Retina (tissue), 1 donor: ENCODE measurements at regions not wholly inside any gene's neighbourhood (a gene's known extent, or its start where the extent isn't known, plus 50 kb on each side); places are given as distances from the start of the nearest gene placed in this dataset.

Experiments
- DNase-seq: peaks from one replicate; pipeline ENCODE4 v3.0.0-alpha.2; 2016

DNA sequence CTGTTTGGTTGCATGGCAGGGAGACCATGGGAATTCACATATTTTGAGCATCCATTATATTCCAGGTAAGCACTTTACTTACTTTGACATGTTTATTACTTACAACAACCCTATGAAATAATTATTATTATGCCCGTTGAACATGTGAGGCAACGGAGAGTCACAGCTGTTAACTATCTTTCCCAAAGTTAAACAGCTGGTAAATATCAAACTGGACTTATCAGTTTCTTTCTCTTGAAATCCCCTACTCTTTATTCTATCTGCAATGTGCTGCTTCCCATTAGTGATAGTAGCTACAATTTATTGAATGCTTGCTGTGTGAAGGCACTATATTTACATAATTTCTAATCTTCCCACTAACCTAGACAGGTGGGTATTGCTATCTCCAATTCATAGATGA lies 847.7 kb upstream of the MAP3K7 start:
- no peak for DNase-seq

DNA sequence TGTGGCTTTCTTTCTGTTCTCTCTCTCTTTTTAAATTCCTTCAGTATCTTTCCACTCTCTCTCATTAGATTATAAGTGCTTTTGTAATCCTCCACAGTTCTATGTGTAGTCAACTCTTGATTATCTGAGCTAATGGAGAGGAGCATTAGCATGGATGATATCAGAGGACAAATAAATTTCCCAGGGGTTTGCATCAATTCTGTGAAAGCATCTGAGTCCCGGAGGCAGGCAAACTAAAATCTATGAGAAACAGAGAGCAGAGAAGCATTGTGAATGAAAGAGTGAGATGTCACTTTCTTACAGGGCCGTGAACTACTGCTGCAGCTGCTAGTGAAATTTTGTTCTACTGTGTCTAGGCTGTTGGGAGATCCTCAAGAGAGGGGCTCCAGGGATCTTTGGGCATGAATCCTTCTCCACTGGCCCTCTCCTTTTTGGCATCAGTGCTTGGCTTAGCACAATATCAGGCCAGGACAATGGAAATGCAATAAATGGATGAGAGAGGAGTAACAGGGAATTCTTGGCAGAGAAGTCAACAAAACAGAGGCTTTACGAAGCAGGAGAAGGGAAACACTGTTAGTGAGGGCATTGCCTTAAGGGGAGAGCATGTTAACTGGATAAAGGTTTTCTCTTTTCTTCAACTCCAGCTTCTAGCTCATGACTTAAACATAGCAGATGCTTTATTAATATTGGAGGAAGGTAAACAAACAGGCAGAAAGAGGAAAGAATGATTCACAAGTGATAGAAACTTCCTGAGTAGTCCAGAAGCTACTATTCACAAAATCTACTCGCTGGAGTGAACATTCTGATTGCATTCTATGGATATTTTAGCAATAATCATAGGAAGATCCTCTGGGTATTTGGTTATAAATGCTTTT lies 847.0 kb upstream of the MAP3K7 start:
- no peak for DNase-seq

DNA sequence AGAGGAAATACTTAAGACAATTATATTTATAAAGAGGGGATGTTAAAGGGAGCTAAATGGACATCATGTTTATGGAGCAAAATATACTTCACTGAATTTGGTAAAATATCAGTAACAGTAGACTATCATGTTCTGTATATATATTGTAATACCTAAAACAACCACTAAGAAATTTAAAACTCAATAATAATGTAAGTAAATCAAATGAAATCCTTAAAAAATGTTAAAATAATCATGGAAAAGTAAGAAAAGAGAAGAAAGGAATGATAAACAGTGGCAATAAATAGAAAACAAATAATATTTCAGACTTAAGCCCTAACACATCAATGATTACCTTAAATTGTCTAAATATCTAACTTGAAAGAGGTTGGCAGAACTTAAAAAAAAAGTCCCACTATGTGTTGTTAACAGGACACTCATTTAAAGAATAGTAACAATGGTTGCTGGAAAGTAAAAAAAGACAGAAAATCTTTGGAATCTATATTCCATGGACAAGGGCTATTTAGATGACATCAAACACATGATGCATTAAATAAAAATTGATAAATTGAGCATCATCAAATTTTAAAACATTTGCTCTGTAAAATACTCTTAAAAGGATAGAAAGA lies 842.2 kb upstream of the MAP3K7 start:
- DNase-seq, result no peak

DNA sequence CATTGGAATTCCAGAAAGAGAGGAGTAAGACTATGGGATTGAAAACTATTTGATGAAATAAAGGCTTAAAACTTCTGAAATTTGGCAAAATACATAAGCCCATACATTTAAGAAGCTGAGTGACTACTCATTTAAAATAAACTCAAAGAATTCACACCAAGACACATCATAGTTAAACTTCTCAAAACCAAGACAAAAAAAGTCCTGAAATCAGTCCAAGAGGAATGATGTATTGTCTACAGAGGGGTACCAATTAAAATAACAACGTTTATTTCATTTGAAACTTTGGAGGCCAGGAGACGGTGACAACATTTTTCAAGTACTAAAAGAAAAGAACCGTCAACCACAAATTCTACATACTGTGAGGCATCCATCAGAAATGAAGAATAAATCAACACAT lies 841.4 kb upstream of the MAP3K7 start:
- DNase-seq, result no peak

DNA sequence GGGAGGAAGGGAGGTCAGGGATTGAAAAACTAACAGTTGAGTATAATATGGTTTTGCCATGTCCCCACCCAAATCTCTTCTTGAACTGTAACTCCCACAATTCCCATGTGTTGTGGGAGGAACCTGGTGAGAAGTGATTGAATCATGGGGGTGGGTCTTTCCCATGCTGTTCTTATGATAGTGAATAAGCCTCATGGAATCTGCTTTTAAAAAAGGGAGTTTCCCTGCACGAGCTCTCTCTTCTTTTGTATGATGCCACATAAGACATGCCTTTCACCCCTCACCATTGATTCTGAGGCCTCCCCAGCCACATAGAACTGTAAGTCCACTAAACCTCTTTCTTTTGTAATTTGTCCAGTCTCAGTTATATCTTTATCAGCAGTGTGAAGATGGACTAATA lies 833.4 kb upstream of the MAP3K7 start:
- no peak for DNase-seq

DNA sequence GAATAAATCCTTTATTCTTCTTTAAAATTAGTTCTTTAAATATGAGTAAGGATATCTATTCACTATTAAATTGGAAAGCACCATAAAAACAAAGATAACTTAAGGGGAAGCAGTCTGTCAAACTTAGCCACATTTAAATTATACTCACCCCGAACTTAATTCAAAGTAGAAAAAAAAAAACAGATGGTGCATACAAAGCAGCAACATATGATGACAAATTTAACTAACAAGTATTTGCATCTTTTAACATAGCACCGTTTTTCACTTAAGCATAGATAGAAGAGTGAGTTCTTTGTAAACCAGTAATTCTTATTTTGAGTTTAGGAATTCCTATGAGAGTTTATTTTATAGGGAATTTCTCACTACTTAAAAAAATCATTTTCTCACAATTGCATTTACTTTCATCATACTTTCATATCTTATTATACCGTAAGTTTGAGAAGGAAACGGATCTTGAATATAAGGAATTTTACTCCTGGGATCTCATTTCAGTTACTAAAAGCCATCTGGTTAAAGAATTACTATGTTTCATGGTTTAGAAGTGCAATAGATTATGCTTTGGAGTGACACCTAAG lies 828.2 kb upstream of the MAP3K7 start:
- no peak for DNase-seq

DNA sequence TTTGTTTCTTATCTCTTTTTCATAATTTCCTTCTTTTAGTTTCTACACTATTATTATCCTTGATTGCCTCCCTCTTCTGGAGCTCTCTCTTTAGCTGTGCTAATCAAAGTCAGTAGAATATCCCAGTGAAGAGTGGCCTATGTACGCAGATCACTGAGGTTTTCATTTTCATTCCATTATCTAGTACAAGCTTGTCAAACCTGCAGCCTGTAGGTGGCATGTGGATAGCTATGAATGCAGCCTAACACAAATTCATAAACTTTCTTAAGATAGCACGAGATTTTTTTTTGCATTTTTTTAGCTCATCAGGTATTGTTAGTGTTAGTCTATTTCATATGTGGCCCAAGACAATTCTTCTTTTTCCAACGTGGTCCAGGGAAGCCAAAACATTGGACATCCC lies 825.7 kb upstream of the MAP3K7 start:
- no peak for DNase-seq

DNA sequence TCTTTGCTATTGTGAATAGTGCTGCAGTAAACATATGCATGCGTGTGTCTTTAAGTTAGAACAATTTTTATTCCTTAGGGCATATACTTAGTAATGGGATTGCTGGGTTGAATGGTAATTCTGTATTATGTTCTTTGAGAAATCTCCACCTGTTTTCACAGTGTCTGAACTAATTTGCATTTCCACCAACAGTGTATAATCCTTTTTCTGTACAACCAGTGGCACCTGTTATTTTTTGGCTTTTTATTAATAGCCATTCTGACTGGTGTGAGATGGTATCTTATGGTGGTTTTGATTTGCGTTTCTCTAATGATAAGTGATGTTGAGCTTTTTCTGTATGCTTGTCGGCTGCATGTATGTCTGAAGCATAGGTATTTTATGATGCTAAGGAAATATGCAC lies 820.8 kb upstream of the MAP3K7 start:
- DNase-seq, result no peak

DNA sequence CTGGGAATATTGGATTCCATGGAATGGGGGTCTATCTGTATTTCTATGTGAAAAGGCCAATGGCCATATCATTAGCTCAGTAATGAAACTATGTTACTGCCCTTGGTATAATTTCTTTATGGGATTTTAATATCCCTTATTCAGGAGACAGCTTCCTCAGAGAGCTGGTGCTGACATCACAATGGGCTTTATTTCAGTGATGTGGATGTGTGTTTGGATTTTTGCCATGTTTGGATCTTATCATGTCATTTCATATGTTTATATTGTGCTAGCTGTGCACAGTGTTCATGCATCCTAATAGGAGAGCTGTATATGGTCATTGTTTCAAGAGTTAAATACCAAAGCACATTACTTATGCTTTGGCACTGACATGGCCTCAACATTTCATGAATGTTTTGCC lies 806.1 kb upstream of the MAP3K7 start:
- no peak for DNase-seq

DNA sequence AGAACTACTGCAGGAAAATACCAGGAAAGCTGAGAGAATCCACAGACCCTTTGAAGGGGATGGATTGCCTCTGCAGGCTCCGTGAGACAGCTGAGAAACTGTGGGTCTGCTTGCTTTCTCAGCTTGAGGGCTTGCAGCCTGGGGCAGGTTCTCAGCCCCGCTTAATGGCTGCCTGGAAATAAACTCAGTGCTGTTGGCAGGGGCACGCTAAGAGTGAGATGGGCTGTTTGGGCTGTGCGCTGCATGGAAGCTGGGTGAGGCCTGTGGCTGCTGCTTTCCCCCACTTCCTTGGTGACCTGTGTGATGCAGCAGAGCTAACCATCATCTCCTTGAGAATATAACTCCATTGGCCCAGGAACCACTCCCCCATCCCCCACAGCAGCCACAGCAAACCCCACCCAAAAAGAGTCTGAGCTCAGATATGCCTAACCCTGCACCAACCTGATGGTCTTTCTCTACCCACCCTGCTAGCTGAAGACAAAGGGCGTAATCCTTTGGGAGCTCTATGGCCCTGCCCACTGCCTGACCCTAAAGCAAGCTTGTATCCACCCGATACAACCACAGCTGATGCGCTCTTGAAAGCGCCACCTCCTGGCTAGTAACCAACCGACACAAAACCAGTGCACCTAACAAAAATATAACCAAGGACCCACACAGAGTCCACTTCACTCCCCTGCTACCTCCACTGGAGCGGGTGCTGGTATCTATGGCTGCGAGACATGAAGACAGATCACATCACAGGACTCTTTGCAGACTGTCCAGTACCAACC lies 800.6 kb upstream of the MAP3K7 start:
- DNase-seq, result no peak

DNA sequence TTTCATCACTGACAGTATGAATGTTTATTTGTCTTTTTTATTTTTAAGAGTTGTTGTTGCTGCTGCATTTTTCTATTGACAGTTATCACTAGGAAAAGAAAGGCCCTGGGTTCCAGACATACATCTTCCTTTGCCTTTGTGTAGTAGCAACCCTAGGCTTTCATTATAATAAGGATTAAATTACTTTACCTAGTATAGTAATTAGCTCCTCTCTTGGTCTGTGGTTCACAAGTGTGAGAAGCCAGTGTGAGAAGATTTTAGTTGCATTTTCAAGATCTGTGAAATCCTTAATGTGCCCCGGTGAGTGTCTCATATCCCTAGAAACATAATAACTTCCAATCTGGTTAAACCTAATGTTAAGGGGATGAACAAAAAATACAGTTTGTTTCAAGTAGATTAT lies 799.3 kb upstream of the MAP3K7 start:
- DNase-seq, result no peak

DNA sequence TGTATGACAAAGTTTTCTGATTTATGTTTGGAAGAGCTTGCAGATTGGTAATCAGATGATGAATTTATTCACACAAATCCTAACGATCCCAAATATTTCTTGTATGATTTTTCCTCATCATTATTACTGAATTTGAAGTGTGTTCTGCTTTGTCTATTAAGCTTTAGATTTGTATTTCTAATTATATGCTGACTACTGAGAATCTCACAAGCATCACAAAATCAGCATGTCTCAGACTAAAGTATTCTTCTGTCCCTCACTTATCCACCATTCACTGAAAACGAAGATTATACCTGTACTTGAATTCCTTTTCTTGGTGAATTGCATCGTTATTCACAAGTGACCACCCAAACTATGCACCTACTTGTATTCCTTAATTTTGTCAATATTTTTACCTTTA lies 796.3 kb upstream of the MAP3K7 start:
- DNase-seq, result no peak

DNA sequence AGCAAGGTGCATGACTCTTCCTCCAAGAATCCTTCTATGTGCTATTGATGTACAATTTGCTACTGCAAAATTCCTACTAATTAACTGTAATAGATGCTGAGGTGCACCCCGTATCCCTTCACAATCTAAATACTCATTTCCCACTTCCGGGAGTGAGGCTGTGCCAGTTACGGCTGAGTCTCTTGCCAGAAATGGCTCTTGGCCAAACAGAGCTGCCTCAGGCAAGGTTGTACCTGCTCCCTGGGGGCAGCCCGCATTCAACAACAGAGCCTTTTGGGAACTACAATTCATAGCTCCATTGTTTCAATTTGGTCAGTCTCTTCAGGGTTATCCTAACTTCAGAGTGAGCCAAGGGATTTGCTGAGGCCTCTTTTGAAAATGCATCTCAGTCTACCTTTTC lies 789.8 kb upstream of the MAP3K7 start:
- no peak for DNase-seq

DNA sequence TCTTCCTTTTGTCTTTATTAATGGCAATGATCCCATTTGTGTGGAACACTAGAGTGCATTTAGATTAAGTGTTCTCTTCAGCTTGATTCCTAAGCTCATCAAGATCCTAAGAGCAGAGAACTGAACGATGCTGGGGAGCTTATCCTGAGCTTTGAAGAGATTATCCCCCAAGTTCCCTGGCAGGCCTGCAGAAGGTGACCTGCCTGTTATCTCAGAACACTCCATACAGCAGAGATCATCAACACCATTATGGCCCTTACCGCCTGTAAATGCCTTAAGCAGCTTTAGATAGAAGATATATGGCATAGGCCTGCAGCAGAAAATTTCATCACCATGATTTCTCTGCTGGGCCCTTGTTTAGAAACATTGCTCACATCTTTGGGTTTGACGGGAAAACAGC lies 779.9 kb upstream of the MAP3K7 start:
- DNase-seq, result no peak

DNA sequence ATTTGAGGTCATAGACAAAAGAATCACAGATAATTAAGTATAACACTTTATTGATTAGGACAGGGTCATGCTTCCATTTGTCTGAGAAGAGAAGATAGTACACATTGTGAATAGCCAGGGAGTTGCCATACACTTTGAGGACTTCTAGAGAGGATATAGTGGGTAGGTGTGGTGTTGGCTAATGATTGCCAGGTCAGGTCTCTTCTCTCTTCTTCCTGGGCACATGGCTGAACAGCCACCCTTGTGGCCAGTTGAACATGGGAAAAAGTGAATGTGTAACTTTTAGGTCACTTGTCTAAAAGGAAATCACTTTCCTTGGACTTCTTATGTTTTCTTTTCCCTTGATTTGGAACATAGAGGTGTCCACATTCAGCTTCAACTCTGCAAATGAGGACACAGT lies 772.1 kb upstream of the MAP3K7 start:
- no peak for DNase-seq

DNA sequence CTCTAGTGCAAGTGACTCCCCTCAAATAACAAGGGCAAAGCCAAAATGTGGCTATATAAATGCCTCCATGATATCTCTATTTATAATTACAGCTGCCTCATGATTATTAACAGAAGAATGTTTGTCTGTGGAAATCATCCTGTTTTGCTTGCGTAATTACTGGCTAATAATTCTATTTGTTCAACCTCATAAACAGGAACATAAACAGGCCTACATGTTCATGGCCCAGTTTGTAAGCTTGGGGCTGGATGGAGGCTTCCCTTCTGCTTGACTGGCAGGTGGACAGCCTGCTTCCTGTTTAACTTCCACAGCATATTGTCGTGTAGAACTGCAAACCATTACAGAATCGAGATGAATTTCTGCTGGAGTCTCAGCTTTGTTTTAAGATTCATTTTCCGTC lies 766.0 kb upstream of the MAP3K7 start:
- no peak for DNase-seq

DNA sequence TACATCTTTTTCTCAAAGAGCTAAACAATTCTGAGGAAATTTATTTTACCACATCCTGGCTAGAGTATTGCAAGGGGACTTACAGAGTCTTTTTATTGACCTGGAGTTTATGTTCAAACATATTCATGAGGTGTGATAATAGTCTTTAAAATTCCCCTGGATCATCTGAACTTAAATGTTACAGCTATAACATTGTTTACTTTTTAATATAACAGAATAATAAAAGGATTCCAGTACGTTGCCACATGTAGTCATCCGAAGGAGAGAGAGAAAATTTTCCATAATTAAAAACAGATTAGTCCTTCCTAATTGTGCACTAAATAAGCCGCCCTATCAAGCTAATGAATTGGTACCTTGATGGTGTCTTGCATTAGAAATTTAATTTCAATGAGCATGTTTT lies 765.4 kb upstream of the MAP3K7 start:
- DNase-seq, result no peak

DNA sequence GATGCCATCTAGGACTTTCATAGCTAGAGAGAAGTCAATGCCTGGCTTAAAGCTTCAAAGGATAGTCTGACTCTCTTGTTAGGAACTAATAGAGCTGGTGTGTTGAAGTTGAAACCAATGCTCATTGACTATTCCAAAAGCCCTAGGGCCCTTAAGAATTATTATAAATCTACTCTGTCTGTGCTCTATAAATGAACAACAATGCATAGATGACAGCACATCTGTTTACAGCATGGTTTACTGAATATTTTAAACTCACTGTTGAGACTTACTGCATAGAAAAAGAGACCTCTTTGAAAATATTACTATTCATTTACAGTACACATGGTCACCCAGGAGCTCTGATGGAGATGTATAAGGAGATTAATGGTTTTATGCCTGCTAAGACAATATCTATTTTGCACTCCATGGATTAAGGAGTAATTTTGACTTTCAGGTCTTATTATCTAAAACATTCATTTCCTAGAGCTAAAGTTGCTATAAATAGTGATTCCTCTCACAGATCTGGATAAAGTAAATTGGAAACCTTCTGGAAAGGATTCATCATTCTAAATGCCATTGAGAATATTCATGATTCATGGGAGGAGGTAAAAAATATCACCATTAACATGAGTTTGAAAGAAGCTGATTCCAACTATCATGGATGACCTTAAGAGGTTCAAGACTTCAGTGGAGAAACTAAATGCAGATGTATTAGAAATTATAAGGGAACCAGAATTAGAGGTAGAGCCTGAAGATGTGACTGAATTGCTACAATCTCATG lies 763.5 kb upstream of the MAP3K7 start:
- no peak for DNase-seq

DNA sequence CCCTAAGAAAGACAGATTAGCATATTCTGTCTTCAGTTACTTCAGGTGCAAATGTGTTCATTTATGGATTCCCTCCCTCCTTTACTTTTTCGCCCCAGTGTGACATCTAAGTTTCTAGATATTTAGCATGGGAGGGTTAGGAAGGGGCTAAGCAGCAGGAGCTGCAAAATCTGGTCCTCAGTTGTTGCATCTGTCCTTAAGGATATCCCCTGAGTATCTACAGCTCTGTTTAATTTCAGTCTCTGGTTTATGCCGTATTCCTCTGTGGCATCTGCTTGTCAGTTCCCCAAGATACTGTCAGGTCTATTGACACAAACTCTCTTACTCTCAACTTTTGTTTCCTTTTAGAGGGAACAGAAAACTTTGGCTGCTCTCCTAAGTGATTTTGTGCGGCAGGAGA lies 754.6 kb upstream of the MAP3K7 start:
- DNase-seq, result no peak

DNA sequence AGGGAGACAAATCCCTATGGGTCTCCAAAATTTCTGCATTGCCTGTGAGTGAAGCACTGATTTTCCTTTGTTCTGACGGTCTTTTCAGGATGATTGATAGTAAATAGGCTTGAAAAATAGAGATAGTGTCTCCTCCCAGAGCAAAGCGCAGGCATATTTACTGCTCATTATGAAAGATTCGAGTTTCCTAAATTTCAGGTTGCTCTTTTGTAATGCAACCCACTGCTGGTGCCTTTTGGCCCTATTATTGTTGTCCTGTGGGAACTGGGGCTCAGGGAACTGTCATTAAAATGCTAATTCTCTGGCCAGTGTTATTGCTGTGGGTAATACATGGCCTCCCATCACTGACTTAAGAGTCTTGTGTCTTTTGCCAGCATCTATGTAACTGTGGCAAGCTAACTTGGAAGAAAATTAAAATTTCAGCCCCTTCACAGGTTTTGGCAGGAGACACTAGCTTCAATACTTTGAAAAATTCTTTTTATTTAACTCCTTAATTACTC lies 754.1 kb upstream of the MAP3K7 start:
- DNase-seq, result no peak

DNA sequence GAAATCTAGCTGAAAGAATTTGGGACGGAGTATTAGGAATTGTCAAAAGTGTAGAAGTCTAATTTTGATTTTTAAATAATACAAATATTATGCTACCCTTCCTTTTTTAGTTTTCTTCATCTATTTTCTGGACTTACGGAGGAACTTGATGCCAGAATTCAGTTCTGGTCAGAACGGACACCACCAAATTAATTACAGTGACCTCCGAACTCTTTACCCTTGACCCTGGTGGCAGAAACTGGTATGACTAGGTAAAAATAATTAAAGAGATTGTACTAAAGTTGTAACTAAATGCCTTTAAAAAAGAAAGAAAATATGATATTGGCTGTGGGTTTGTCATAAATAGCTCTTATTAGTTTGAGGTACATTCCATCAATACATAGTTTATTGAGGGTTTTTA lies 751.1 kb upstream of the MAP3K7 start:
- no peak for DNase-seq

DNA sequence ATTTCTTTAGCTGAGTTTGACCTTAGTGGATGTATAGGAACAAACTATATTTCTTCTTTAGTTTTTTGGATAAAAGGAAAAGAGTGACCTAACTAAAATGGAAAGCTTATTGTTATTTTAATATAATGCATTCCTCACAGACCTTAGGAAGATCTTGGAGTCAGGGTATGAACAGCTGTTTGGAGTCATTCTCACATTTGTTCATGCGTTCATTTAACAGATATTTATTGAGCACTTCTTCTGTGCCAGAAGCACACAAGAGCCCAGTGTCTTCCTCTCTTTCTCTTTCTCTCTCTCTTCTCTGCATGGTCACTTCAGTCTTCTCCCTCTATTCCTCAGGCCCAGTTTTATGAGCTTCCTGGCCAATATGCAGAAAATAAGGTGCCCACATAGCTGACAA lies 744.0 kb upstream of the MAP3K7 start:
- no peak for DNase-seq

DNA sequence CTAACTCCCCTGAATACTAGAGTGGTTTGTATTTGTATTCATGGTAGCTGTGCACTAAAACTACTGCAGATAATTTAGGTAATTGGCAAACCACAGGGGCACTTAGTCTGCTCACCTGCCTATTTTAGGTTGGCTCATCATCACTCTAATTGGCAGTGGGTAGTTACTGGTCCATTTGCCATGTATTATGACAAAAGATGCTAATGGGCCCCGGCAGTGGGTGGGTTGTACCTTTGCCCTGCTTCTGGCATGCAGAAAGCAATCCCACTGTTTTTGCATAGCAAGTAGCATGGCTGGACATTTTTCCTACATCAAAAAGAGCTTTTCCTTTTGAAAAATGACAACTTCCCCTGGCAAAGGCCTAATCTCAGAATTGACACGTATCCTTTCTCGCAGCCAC lies 741.4 kb upstream of the MAP3K7 start:
- DNase-seq, result no peak
